ENCODE measurements at regions not wholly inside any gene's neighbourhood (a gene's known extent, or its start where the extent isn't known, plus 50 kb on each side); places are given as distances from the start of the nearest gene placed in this dataset.
A peak's percentile ranks its signal among the peaks of the same experiment; 100 is the strongest.

DNA sequence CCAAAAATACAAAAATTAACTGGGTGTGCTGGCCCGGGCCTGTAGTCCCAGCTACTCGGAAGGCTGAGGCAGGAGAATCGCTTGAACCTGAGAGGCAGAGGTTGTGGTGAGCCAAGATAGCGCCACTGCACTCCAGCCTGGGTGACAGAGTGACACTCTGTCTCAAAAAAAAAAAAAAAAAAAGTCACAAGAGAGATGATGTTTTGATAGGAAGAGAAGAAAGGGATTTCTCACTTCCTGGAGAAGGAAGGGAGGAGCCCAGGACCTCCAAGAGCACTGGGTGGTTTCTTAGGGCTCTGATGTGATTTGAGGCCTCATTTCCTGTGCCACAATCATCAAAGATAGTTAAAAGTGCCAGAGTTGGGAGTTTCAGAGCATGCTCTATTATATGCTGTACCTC, 1048.3 kb downstream of the BCL11B start:
- peak; percentile 90 for DNase-seq

- no peak for DNase-seq
These were observed 1045.6 kb downstream of the BCL11B start for GRCh38 chr14:98226411-98226810.

- peak; percentile 41 for DNase-seq
These were observed 1044.8 kb downstream of the BCL11B start for GRCh38 chr14:98227000-98227726.

GRCh38 chr14:98227727-98228111, 1044.3 kb downstream of the BCL11B start:
- DNase-seq, result no peak

GRCh38 chr14:98229656-98230366, 1042.2 kb downstream of the BCL11B start:
- DNase-seq, result peak; percentile 30

GRCh38 chr14:98230411-98230810, 1041.6 kb downstream of the BCL11B start:
- no peak for DNase-seq

DNA sequence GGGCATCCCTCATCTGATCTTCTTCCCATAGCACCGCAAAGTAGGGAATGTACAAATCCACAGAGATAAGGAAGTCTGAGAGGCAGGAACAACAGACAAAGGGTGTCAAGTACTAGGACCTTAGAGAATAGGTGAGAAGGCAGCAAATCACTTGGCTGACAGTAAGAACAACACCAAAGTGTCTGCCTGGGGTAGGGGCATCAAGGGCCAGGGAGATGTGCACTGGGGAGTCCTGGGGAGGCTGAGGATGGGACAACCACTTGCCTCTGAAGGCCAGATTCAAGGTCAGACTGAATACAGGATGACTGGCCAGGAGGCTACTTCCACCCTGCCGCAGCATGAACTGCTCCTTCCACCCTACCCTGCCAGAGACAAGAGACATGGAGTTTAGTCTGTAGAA, 1040.8 kb downstream of the BCL11B start:
- no peak for DNase-seq

GRCh38 chr14:98233656-98234055, 1038.3 kb downstream of the BCL11B start:
- no peak for DNase-seq

DNA sequence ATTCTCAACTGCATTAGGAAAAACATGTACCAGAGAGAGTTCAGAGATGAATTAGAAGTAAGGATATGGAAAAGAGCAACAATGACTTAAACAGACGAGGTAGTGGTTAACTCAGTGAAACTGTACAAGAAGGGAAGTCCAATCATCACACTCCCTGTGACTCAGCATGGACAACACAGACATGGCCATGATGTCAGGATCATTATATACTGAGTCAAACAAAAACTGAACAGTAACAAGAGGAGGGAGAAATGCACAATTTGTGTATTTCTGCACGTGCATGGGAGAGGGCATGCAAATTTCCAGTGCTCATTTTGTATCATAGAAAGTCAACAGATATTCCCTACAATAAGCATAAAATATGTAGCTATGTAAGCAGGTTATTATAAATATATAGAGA, 1037.8 kb downstream of the BCL11B start:
- no peak for DNase-seq

DNA sequence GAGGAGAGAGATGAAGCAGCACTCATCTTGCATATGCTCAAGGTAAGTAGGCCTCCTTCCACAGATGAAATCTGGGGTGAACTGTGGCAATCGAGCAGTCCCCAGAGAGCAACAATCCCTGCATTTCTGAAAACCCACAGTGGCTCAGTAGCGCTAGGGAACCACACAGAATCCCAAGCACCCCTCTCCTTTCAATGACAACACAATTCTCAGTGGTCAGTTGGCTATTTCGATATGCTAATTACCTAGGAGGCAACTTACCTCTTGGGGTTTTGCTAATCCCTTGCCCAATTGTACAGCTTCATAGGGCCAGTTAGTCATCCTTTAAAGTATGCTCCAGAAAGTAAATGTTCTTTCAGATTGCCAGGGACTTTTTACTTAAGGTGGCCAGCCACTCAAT, 1035.7 kb downstream of the BCL11B start:
- DNase-seq, result no peak

- DNase-seq, result peak; percentile 10
These were observed 1034.1 kb downstream of the BCL11B start for GRCh38 chr14:98237939-98238338.

DNA sequence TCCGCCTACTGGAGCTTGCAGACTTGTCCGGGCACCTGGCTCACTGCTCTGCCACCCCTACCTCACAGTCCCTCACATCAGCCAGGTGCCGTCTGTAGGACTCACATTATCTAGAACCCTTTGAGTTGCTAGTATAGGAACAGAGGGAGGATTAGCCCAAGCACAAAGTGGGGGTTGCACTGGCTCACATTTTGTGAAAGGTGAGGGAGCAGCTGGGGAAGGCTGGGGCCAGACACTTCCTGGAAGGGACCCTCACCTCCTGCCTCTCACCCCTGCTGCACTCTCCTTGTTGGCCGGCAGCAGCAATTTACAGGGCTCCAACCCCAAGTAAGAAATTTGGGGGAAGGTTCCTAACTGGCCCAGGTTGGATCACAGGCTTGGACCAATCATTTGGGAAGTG, 1031.6 kb downstream of the BCL11B start:
- DNase-seq, result no peak

DNA sequence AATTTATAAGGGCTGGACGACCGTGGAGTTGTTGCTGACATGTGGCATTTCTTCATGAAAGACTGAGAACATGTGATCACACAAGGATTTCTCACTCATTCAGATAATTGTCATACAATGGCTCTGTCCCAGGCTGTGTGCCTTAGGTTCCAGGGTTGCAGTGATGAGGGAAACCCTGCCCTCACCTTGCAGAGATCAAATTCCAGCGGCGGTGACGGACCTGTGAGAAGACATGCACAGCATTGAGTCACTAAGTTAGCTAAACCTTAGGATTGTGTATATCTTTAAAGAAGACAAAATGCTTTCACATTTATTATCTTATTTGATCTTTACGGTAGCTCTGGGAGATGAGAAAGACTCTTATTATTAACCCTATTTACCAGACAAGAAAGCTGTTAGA, 1029.1 kb downstream of the BCL11B start:
- no peak for DNase-seq

DNA sequence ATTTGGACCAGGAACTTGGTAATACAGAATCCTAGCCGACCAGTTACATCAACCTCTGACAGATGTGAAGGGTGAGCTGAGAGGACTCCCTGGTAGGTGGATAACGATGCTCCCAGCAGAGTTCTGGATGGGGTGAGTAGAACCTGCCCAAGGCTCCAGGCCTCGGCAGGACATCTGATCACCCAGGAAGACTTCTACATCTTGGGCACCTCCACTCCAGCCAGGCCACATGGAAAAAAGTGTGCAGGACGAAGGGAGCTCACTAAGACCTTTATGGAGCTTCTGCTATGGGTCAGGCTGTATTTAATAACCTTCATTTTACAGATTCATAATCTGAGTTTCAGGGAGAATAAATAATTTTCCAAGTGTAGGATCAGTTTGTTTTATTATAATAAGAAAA, 1028.7 kb downstream of the BCL11B start:
- DNase-seq, result no peak

GRCh38 chr14:98244162-98244948, 1027.6 kb downstream of the BCL11B start:
- no peak for DNase-seq

GRCh38 chr14:98244966-98245569, 1026.9 kb downstream of the BCL11B start:
- DNase-seq, result no peak

DNA sequence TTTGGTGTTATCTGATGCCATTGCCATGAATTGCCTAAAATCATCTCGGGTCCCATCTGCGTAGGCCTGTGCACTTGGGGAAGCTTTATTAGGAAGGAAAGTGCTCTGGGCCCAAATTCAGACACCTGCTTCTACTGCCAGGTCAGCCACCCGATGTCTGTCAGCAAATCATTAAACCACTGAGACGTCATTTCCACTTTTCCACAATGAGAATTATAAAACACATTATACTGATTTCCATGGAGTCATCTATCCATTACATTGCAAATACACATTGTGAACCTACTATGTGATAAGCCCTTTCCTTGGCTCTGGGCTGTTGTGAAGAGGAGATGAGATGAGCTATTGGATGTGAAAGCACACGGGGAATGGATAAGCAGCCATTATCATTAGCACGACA, 1022.9 kb downstream of the BCL11B start:
- DNase-seq, result no peak

DNA sequence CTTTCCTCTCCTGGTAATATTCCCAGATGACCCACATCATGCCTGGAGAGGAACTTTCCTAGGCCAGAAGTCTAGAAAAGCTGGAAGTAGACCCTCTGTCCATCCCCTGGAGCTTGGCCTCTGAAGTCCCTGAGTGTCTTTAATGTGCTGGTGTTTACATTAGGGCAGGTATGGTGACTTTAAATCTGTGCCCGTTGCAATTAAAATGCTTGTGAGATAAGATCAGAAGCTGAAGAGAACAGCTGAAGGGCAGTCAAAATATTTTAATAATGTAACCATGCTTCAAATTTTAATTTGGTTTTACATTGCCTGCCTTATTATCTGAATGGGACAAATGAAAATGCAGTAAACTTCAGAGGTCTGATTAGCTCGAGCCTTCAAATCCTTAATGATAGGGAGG, 1022.5 kb downstream of the BCL11B start:
- no peak for DNase-seq

DNA sequence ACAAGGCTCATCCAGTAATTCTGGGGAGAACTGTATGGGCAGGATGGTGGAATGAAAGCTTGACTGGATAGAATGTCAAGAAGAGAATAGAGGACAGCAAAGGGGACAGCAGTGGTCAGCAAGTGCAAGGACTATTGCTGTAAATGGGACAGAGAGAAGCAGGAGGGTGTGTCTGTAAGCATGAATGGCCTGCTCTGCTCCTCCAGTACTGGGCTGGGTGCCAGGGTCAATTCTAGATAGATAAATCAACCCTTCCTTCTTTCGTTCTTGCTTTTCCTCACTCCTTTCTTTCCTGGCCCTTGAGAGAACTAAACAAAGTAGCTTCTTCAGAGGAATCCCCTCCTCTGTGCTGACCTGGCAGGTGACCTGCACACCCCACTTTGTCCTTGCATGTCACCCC, 1019.2 kb downstream of the BCL11B start:
- DNase-seq, result no peak

- DNase-seq, result no peak
These were observed 1012.1 kb downstream of the BCL11B start for GRCh38 chr14:98259881-98260280.

GRCh38 chr14:98262566-98262965, 1009.4 kb downstream of the BCL11B start:
- DNase-seq, result no peak

GRCh38 chr14:98269533-98269932, 1002.5 kb downstream of the BCL11B start:
- DNase-seq, result no peak

DNA sequence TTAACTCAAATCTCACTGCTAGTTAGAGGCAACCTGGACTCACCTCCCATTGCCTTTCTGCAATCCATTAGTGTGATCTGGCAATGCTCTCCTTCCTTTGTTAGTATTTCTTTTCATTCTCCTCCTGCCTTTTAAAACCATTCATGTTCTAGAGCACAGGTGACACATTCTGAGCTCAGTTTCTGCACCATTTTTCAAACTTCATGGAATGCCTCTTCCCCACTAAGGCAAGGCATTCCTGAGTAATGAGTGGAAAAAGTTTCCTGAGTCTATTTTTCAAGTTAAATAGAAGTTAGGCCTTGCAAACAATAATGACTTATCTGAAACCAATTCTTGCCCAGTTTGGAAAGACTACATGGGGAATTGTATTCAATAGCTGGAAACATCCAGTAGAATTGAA, 1001.8 kb downstream of the BCL11B start:
- DNase-seq, result no peak
